DND-41 (cell line): ENCODE measurements at regions not wholly inside any gene's neighbourhood (a gene's known extent, or its start where the extent isn't known, plus 50 kb on each side); places are given as distances from the start of the nearest gene placed in this dataset.

Experiments used
- CTCF ChIP-seq: IDR thresholded peaks from 2 replicates; pipeline ENCODE4 v1.5.1; 2012; ENCODE audit warnings: borderline replicate concordance, low read length, moderate library complexity, mild to moderate bottlenecking; ENCODE audit not compliant: poor library complexity, severe bottlenecking; ENCODE audit errors: extremely low read depth
- EZH2 ChIP-seq: IDR thresholded peaks from 3 replicates; pipeline ENCODE4 v1.6.1; 2012; ENCODE audit warnings: borderline replicate concordance, low read depth, mild to moderate bottlenecking, moderate library complexity, low read length, inconsistent platforms; ENCODE audit not compliant: severe bottlenecking

GRCh38 chr12:23113781-23114180, 488.8 kb downstream of the ETNK1 start:
- TF ChIP-seq CTCF, result no peak
- no peak for TF ChIP-seq EZH2
